DMS153 (cell line): ENCODE measurements at regions not wholly inside any gene's neighbourhood (a gene's known extent, or its start where the extent isn't known, plus 50 kb on each side); places are given as distances from the start of the nearest gene placed in this dataset.
"Not testable (repeated sequence)": the region's sequence is repeated elsewhere in the genome, so short reads cannot be mapped to it uniquely, and the experiment has no call there.

Experiments used
- DNase-seq: peaks from one replicate; lab custom pipeline; 2025; lab: John Stamatoyannopoulos, UW

GRCh38 chr5:166862581-166862980, 1428.9 kb upstream of the WWC1 start:
- DNase-seq: no peak

GRCh38 chr5:166865206-166865605, 1426.2 kb upstream of the WWC1 start:
- DNase-seq: no peak

GRCh38 chr5:166880456-166880855, 1411.0 kb upstream of the WWC1 start:
- DNase-seq: no peak

- no peak for DNase-seq
Measured at GRCh38 chr5:166881802-166882201, 1409.6 kb upstream of the WWC1 start.

- DNase-seq: no peak
Measured at GRCh38 chr5:166883016-166883415, 1408.4 kb upstream of the WWC1 start.

- no peak for DNase-seq
Measured at GRCh38 chr5:166898166-166898565, 1393.3 kb upstream of the WWC1 start.

GRCh38 chr5:166899343-166899742, 1392.1 kb upstream of the WWC1 start:
- no peak for DNase-seq

- no peak for DNase-seq
Measured at GRCh38 chr5:166904571-166904970, 1386.9 kb upstream of the WWC1 start.

- DNase-seq: no peak
Measured at GRCh38 chr5:166906991-166907713, 1384.3 kb upstream of the WWC1 start.

- DNase-seq: no peak
Measured at GRCh38 chr5:166909040-166909439, 1382.4 kb upstream of the WWC1 start.

- no peak for DNase-seq
Measured at GRCh38 chr5:166909926-166910325, 1381.5 kb upstream of the WWC1 start.

- DNase-seq: no peak
Measured at GRCh38 chr5:166910995-166911394, 1380.5 kb upstream of the WWC1 start.

- no peak for DNase-seq
Measured at GRCh38 chr5:166916021-166916420, 1375.4 kb upstream of the WWC1 start.

- DNase-seq: no peak
Measured at GRCh38 chr5:166926138-166926537, 1365.3 kb upstream of the WWC1 start.

GRCh38 chr5:166926806-166927475, 1364.5 kb upstream of the WWC1 start:
- not testable (repeated sequence) for DNase-seq

GRCh38 chr5:166936351-166936750, 1355.1 kb upstream of the WWC1 start:
- no peak for DNase-seq

GRCh38 chr5:166938071-166938470, 1353.4 kb upstream of the WWC1 start:
- DNase-seq: no peak

- no peak for DNase-seq
Measured at GRCh38 chr5:166942948-166943347, 1348.5 kb upstream of the WWC1 start.

GRCh38 chr5:166947045-166947444, 1344.4 kb upstream of the WWC1 start:
- DNase-seq: no peak

GRCh38 chr5:166948679-166949078, 1342.8 kb upstream of the WWC1 start:
- no peak for DNase-seq

- no peak for DNase-seq
Measured at GRCh38 chr5:166952048-166952447, 1339.4 kb upstream of the WWC1 start.

- no peak for DNase-seq
Measured at GRCh38 chr5:166957782-166958181, 1333.7 kb upstream of the WWC1 start.

- DNase-seq: no peak
Measured at GRCh38 chr5:166959766-166960165, 1331.7 kb upstream of the WWC1 start.

- no peak for DNase-seq
Measured at GRCh38 chr5:166961028-166961427, 1330.4 kb upstream of the WWC1 start.
